ENCODE measurements at regions not wholly inside any gene's neighbourhood (a gene's known extent, or its start where the extent isn't known, plus 50 kb on each side); places are given as distances from the start of the nearest gene placed in this dataset.
"Not testable (repeated sequence)": the region's sequence is repeated elsewhere in the genome, so short reads cannot be mapped to it uniquely, and the experiment has no call there.

- DNase-seq (ENCODE audit: low spot score); intact Hi-C loops (cut with DNase I): not testable (repeated sequence)
Observed at GRCh38 chr12:54799966-54800365, 54.4 kb upstream of the MUCL1 start.

GRCh38 chr12:54798651-54799050, 55.7 kb upstream of the MUCL1 start:
- DNase-seq (ENCODE audit: low spot score) = no peak
- intact Hi-C loops (cut with DNase I) = no loop called here

- DNase-seq (ENCODE audit: low spot score) = no peak
- intact Hi-C loops (cut with DNase I) = no loop called here
Observed at GRCh38 chr12:54796991-54797390, 57.3 kb upstream of the MUCL1 start.

DNA sequence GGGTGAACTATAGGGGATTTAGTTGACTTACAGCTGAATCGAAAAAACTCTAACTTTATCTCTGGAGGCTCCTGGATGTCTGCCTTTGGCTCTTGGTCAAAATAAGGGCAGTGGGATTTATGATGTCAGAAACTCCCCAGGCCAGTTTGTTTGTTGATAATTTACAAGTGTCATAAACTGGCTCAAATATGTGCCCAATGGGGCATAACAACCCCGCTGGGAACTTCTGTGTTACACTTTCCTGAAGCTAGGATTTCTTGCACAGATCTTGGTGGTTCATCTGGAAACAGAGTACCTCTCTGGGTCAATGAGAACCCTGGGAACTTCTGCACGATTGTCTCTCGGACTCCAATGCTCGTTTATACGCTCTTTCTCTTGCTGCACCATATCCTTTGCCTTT, 58.7 kb upstream of the MUCL1 start:
- no peak for DNase-seq (ENCODE audit: low spot score)
- intact Hi-C loops (cut with DNase I) = no loop called here

GRCh38 chr12:54786081-54786480, 68.2 kb upstream of the MUCL1 start:
- DNase-seq (ENCODE audit: low spot score) = no peak
- intact Hi-C loops (cut with DNase I) = no loop called here

DNA sequence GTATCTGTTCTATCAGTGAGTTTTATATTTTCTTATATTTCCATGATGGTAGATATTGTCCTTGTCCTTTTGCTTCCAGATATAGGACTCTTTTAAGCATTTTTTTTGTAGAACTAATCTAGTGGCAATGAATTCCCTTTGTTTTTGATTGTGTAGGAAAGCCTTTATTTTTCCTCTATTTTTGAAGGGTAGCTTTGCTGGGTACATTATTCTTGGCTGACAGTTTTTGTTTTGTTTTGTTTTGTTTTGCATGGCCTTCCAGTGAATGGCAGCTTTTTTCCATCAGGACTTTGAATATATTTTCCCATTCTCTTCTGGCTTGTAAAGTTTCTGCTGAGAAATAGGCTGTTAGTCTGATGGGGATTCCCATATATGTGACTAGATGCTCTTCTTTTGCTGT, 70.2 kb upstream of the MUCL1 start:
- intact Hi-C loops (cut with DNase I) = no loop called here

GRCh38 chr12:54777031-54777430, 77.3 kb upstream of the MUCL1 start:
- DNase-seq (ENCODE audit: low spot score); intact Hi-C loops (cut with DNase I): not testable (repeated sequence)

More for the DNA sequence above, 70.2 kb upstream of the MUCL1 start:
- DNase-seq (ENCODE audit: low spot score) = no peak

- intact Hi-C loops (cut with DNase I) = no loop called here
- no peak for DNase-seq (ENCODE audit: low spot score)
Observed at GRCh38 chr12:54773593-54773992, 80.7 kb upstream of the MUCL1 start.

GRCh38 chr12:54765652-54766051, 88.7 kb upstream of the MUCL1 start:
- no peak for DNase-seq (ENCODE audit: low spot score)
- intact Hi-C loops (cut with DNase I) = no loop called here

DNA sequence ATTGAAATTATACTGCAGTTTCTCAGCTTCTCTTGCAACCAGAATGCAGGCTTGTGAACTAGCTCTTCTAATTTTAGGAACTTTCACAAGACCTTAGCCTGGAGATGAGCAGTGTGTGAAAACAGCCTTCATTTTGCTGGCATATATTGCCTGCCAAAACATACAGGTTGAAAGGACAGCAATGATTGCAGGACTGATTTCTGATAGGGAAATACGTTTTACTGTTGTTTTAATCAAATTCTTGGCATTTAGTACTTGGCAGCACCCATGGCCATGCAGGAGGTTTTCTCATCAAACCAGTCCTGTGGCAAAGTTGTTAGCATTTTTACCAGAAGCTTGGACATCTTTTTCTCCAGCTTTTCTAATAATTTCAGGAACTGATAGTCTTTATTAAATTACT, 91.9 kb upstream of the MUCL1 start:
- no peak for DNase-seq (ENCODE audit: low spot score)
- intact Hi-C loops (cut with DNase I) = no loop called here

DNA sequence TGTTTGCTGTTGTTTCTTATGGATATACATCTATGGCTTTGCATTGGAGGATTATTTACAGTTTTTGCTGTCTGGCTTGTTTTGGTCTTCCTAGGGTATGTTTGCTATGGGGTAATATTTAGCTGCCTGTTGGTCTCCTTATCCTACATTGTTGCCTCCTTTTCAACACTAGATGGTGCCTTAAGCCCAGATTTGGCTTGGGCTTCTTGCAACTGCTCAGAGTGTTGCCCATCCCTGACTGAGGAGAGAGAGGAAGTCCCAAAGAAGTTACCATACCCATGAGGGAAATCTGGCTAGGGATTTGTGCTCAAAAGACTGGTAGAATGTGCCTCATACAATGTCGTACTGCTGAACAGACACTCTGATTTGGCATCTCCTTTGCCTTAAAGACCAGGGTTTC, 94.6 kb upstream of the MUCL1 start:
- intact Hi-C loops (cut with DNase I) = no loop called here
- DNase-seq (ENCODE audit: low spot score) = no peak

GRCh38 chr12:54751493-54751892, 102.8 kb upstream of the MUCL1 start:
- DNase-seq (ENCODE audit: low spot score) = no peak
- intact Hi-C loops (cut with DNase I) = no loop called here

DNA sequence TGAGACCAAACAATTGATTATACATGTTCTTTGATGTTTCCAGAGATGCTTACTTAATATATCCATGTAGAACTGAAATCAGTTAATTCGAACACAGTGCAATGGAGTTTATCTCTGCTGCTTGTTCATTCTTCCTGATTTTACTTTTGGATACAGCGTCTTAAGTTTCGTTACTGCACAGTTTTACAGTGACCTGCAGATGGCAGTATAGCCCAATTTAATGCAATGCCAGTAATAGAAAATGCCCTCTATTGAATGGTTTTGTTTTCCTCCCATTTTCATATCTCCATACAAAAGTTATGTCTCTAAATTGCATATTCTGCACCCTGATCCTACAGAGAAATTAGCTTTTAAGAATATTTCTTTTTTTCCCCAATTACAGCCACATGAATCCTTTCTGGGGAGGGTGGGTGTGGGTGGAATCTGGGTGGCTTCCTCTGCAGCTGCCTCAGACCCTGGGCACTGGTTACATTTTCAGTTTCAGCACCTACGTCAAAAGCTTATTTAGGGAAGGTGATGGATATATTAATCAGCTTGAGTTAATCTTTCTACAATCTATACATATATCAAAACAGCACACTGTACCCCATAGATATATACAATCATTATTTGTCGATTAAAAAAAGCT, 101.1 kb upstream of the DCD start:
- no peak for DNase-seq (ENCODE audit: low spot score)
- intact Hi-C loops (cut with DNase I) = loop anchor here (1.0 to 10.0 kb wide), 2 partner anchors 208 to 325 kb away; no protein-coding TSS in a partner anchor

- no peak for DNase-seq (ENCODE audit: low spot score)
- intact Hi-C loops (cut with DNase I) = loop anchor here (10.0 kb wide), 1 partner anchor 330 kb away; no protein-coding TSS in a partner anchor
Observed at GRCh38 chr12:54744590-54744989, 96.4 kb upstream of the DCD start.

DNA sequence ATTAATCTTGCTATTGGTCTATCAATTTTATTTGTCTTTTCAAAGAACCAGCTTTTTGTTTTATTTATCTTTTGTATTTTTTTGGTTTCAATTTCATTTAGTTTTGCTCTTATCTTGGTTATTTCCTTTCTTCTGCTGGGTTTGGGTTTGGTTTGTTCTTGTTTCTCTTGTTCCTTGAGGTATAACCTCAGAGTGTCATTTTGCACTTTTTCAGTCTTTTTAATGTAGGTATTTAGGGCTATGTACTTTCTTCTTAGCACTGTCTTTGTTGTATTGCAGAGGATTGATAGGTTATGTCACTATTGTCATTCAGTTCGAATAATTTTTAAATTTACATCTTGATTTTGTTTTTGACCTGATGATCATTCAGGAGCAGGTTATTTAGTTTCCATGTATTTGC, 92.7 kb upstream of the DCD start:
- DNase-seq (ENCODE audit: low spot score) = no peak
- intact Hi-C loops (cut with DNase I) = loop anchor here (10.0 kb wide), 1 partner anchor 334 kb away; no protein-coding TSS in a partner anchor

DNA sequence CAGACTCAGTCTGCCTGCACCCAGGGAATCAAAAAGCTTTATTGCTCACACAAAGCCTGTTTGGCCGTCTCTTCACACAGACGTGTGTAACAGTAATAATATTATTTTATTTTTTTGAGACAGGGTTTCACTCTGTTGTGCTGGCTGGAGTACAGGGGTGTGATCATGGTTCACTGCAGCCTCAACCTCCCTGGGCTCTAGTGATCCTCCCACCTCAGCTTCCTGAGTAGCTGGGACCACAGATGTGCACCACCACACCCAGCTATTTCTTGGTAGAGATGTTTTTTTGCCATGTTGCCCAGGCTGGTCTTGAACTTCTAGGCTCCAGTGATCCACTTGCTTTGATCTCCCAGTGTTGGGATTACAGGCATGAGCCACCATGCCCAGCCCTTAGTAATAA, 88.4 kb upstream of the DCD start:
- DNase-seq (ENCODE audit: low spot score) = no peak
- intact Hi-C loops (cut with DNase I) = no loop called here

GRCh38 chr12:54734196-54734950, 86.2 kb upstream of the DCD start:
- no peak for DNase-seq (ENCODE audit: low spot score)
- intact Hi-C loops (cut with DNase I) = no loop called here

DNA sequence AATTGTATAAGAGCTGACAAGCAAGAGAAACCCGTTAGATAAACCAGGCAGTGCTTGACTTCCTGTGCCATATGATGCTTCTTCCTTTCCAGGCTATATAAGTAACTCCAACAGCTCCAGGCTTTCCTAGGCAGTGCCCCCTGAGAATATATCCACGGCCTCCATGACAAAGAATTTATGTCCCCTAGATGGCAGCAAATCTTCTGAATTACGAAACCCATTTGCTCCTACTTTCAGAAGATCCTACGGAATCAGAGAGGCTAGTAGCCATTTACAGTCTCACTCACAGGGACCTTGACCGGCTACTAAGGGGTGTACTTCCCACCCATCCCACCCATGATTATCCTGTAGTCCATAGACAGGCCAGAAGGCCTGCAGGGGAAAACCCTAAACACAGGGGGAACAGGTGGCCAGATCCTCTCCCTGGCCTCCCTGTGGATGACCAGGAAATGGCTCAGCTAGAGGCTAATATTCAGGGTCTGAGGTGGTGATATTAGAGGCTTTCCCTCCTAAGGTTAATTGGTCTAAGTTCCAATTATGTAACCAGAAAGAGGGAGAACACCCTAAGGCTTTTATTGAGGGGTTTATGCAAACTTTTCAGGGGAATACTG, 77.2 kb upstream of the DCD start:
- intact Hi-C loops (cut with DNase I) = no loop called here
- DNase-seq (ENCODE audit: low spot score) = no peak

DNA sequence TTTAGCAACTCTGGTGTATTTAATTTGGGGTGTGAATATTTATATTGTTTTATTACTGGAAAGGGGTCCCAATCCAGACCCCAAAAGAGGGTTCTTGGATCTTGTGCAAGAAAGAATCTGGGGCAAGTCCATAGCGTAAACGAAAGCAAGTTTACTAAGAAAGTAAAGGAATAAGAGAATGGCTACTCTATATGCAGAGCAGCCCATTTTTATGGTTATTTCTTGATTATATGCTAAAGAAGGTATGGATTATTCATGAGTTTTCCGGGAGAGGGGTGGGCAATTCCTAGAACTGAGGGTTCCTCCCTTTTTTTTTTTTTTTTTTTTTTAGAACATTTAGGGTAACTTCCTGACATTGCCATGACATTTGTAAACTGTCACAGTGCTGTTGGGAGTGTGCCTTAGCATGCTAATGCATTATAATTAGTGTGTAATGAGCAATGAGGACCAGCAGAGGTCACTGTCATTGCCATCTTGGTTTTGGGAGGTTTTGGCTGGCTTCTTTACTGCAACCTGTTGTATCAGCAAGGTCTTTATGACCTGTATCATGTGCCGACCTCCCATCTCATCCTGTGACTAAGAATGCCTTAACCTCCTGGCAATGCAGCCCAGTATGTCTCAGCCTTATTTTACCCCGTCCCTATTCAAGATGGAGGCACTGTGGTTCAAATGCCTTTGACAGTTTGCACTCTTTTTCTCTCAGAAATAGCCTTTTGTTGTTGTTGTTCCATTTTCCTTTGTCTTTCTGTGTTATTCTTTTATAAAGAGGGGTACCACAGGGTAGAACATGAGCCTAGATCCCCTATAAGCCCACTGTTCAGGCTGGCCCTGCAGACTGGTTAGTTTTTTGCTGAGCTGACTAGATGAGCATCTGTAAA, 75.5 kb upstream of the DCD start:
- DNase-seq (ENCODE audit: low spot score) = no peak
- intact Hi-C loops (cut with DNase I) = no loop called here

DNA sequence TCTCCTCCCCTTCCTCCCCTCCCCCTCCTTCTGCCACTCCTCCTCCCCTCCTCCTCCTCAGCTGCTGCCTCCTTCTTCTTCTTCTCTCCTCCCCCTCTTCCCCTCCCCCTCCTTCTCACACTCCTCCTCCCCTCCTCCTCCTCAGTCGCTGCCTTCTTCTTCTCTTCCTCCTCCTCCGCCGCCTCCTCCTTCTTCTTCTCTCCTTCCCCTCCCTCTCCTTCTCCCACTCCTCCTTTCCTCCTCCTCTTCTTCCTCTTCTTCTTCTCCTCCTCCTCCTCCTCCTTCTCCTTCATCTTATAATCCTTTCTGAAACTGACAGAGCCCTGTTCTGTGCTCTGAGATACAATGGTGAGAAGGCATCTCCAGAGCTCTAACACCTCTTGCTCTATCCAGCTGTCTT, 73.1 kb upstream of the DCD start:
- intact Hi-C loops (cut with DNase I) = no loop called here
- DNase-seq (ENCODE audit: low spot score) = no peak

All from cardiac septum (tissue), 1 donor.